GM12874 (cell line): ENCODE measurements at regions not wholly inside any gene's neighbourhood (a gene's known extent, or its start where the extent isn't known, plus 50 kb on each side); places are given as distances from the start of the nearest gene placed in this dataset.

Experiments
- TF ChIP-seq, protein P1 (sequence below): IDR thresholded peaks from 2 replicates; pipeline ENCODE4 v1.5.1; 2011; ENCODE audit warnings: low read depth, mild to moderate bottlenecking, control low read depth, low read length, moderate library complexity; ENCODE audit not compliant: insufficient read depth

DNA sequence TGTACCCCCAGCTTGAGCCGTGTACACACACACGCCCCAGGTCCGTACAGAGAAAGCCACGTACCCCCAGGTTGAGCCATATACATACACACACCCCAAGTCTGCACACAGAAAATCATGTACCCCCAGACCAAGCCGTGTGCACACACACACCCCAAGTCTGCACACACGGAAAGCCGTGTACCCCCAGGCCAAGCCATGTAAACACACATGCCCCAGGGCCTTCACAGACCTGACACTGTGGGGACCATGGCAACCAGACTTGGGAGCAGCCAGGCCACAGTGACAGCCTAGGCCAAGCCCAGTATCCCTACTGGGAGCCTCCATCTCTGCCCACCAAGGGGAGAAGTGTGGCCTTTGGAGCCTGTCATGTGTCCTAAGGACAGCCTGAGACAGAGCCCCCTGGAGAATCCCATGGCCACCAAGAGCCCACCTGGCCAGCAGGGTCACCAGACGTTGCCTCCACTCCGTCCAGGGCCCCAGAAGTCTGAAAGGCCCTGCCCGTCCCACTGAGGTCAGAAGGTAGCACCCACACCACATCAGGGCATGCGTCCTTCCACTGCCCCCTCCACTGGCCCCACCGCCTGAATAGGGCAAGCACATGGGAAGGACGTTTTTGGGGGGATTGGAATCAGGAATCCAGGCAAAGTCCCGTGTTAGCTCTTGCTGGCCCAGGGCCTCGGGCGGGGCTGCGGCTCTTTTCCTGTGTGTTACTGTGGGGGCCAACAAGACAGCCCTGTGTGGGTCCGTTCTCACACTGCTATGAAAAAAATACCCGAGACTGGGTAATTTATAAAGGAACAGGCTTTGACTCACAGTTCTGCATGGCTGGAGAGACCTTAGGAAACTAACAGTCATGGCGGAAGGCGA is 636.7 kb downstream of the TBC1D22A start:
- TF ChIP-seq, protein P1, sequence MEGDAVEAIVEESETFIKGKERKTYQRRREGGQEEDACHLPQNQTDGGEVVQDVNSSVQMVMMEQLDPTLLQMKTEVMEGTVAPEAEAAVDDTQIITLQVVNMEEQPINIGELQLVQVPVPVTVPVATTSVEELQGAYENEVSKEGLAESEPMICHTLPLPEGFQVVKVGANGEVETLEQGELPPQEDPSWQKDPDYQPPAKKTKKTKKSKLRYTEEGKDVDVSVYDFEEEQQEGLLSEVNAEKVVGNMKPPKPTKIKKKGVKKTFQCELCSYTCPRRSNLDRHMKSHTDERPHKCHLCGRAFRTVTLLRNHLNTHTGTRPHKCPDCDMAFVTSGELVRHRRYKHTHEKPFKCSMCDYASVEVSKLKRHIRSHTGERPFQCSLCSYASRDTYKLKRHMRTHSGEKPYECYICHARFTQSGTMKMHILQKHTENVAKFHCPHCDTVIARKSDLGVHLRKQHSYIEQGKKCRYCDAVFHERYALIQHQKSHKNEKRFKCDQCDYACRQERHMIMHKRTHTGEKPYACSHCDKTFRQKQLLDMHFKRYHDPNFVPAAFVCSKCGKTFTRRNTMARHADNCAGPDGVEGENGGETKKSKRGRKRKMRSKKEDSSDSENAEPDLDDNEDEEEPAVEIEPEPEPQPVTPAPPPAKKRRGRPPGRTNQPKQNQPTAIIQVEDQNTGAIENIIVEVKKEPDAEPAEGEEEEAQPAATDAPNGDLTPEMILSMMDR = no peak

DNA sequence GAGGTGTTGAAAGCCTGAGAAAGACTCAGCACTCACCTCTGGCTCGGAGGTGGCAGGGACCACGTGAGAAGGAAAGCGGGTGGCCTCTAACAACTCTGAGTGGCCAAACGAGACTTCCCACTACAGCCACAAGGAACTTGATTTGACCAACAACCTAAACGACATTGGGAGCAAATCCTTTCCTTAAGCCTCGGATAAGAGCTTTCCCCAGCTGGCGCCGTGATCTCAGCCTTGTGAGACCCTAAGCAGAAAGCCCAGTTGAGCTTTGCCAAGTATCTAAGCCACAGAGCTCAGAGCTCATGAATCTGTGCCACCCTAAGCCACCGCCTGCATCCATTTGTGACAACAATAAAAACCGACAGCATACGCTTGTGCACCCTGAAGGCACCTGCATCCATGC is 636.0 kb downstream of the TBC1D22A start:
- TF ChIP-seq, protein P1 = no peak

DNA sequence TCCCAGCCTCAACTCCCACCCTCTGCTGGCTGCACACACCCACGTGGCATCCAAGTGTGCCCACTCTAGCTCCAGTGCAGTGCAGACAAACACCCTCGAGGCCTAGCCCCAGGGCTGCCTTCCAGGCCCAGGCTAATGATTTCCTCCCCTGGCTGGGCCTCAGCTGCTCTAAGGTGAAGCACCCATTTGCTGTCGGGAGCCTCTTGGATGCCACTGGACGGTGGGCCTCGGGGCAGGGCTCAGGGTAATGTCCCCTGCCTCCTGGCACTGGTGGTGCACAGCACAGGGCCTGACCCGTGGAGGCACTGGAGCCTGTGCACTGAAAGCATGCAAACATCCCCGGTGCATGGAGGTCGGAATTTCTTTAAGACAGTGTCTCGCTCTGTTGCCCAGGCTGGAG is 635.2 kb downstream of the TBC1D22A start:
- TF ChIP-seq, protein P1 = no peak

DNA sequence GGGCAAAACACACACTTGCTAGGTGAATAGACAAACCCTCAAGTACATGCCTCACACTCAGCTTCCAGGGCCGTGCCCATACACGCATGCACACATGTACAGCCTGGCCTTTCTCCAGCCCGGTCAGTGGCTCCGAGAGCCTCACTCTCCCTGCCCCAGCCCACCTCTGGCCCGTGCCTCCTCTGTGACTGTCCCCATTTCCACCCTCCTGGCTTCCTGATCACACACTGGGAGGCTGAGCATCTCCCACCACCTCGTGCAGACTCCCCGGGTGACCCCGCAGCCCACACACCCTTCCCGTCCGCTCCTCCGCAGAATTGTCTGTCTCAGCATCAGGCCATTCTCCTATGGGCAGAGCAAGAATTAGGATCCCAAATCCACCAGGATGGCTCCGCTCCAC is 634.1 kb downstream of the TBC1D22A start:
- TF ChIP-seq, protein P1 = no peak

DNA sequence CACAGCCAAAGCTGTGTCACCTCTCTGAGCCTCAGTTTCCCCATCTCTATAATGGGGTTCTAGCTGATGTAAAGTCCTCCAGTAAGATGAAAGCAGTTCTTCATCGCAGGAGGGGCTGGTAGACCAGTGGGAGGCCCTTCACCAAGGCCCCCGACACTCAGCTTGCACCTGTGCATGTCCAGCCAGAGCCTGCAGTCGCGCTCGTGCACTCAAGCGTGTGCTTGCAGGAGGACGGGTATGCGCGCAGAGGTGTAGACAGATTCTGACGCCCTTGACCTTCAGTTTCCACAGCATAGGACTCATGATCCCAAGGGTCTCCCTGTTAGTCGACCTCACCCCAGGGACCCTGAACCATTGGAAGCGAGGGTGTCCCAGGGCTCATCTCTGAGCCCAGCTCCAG is 633.7 kb downstream of the TBC1D22A start:
- TF ChIP-seq, protein P1 = no peak

- TF ChIP-seq, protein P1 = no peak
Observed at GRCh38 chr22:47395481-47395880, 633.0 kb downstream of the TBC1D22A start.

DNA sequence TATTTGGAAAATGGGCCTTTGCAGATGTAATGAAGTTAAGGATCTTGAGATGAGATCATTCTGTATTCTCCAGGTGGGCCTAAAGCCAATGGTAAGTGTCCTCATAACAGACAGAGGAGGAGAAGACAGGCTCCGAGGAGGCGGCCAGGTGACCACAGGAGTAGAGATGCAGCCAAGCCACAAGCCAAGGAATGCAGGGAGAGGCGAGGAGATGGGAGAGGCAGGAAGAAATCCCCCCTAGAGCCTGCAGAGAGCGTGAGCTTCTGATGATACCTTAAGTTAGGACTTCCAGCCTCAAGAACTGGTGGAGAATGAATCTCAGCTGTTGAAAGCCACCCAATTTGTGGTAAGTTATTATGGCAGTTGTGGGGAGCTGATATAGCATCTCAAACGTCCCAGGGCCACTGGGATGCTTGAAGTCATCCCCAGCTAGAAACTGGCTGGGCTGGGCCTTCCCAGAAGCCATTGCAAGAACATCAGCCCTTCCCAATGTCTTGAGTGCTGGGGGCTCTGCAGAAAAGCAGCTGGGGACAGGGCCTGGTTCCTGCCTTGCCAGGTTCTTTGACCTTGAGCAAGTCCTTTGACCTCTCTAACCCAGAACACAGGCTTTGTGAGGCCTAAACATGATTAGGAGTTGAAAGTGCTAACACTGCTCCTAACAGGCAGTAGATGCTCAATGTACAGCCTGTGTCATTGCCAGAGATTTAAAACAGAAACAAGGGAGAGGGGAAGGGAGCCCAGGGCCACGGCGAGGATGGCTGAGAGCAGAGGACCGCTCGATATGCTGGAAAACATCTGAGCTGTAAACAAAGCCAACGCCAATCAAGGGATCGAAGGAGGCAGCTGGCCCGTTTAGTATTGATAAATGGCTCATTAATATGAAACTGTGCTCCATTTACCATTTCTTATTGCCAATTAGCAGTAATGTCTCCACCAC is 632.3 kb downstream of the TBC1D22A start:
- TF ChIP-seq, protein P1 = no peak
